ENCODE measurements at regions not wholly inside any gene's neighbourhood (a gene's known extent, or its start where the extent isn't known, plus 50 kb on each side); places are given as distances from the start of the nearest gene placed in this dataset.
"Not testable (repeated sequence)": the region's sequence is repeated elsewhere in the genome, so short reads cannot be mapped to it uniquely, and the experiment has no call there.

- not testable (repeated sequence) for DNase-seq
Observed at GRCh38 chr15:22519213-22519612, 60.5 kb downstream of the GOLGA6L22 start.

GRCh38 chr15:22526537-22526936, 67.8 kb downstream of the GOLGA6L22 start:
- not testable (repeated sequence) for DNase-seq

- not testable (repeated sequence) for DNase-seq
Observed at GRCh38 chr15:22527016-22527415, 68.3 kb downstream of the GOLGA6L22 start.

GRCh38 chr15:22529200-22529599, 70.5 kb downstream of the GOLGA6L22 start:
- DNase-seq = not testable (repeated sequence)

GRCh38 chr15:22559701-22560100, 101.0 kb downstream of the GOLGA6L22 start:
- DNase-seq = not testable (repeated sequence)

- not testable (repeated sequence) for DNase-seq
Observed at GRCh38 chr15:22561716-22562115, 103.0 kb downstream of the GOLGA6L22 start.

- DNase-seq = not testable (repeated sequence)
Observed at GRCh38 chr15:22566510-22566909, 107.8 kb downstream of the GOLGA6L22 start.

- DNase-seq = not testable (repeated sequence)
Observed at GRCh38 chr15:22569486-22569885, 110.8 kb downstream of the GOLGA6L22 start.

GRCh38 chr15:22572152-22572735, 113.5 kb downstream of the GOLGA6L22 start:
- DNase-seq = not testable (repeated sequence)

- not testable (repeated sequence) for DNase-seq
Observed at GRCh38 chr15:22572792-22573191, 114.1 kb downstream of the GOLGA6L22 start.

GRCh38 chr15:22577828-22578227, 119.1 kb downstream of the GOLGA6L22 start:
- DNase-seq = not testable (repeated sequence)

- not testable (repeated sequence) for DNase-seq
Observed at GRCh38 chr15:22579213-22579612, 120.5 kb downstream of the GOLGA6L22 start.

- not testable (repeated sequence) for DNase-seq
Observed at GRCh38 chr15:22587391-22587790, 128.7 kb downstream of the GOLGA6L22 start.

GRCh38 chr15:22598552-22598951, 139.8 kb downstream of the GOLGA6L22 start:
- not testable (repeated sequence) for DNase-seq

GRCh38 chr15:22599526-22600320, 141.0 kb downstream of the GOLGA6L22 start:
- DNase-seq = not testable (repeated sequence)

GRCh38 chr15:22616976-22617375, 158.3 kb downstream of the GOLGA6L22 start:
- DNase-seq = not testable (repeated sequence)

GRCh38 chr15:22631789-22632188, 154.7 kb upstream of the NIPA1 start:
- not testable (repeated sequence) for DNase-seq

- DNase-seq = not testable (repeated sequence)
Observed at GRCh38 chr15:22639983-22640382, 146.5 kb upstream of the NIPA1 start.

GRCh38 chr15:22649458-22649857, 137.0 kb upstream of the NIPA1 start:
- DNase-seq = not testable (repeated sequence)

GRCh38 chr15:22651179-22651578, 135.3 kb upstream of the NIPA1 start:
- not testable (repeated sequence) for DNase-seq

GRCh38 chr15:22664294-22665058, 122.0 kb upstream of the NIPA1 start:
- peak; percentile 13 to 72 (median 36) for DNase-seq

- peak; percentile 7 to 63 (median 38) for DNase-seq
Observed at GRCh38 chr15:22665059-22665702, 121.3 kb upstream of the NIPA1 start.

Measured in muscle of back (tissue), 3 donors.